HG03521 (cell line): ENCODE measurements at regions not wholly inside any gene's neighbourhood (a gene's known extent, or its start where the extent isn't known, plus 50 kb on each side); places are given as distances from the start of the nearest gene placed in this dataset.
"Not testable (repeated sequence)": the region's sequence is repeated elsewhere in the genome, so short reads cannot be mapped to it uniquely, and the experiment has no call there.

Experiments used
- ATAC-seq: cut with Tn5 transposase; IDR thresholded peaks from one replicate; pipeline ENCODE4 v1.9.1; 2021; ENCODE audit warnings: mild to moderate bottlenecking, moderate library complexity; ENCODE audit not compliant: unreplicated experiment

- no peak for ATAC-seq
Observed at GRCh38 chr4:71204056-71204455, 134.8 kb upstream of the SLC4A4 start.

- no peak for ATAC-seq
Observed at GRCh38 chr4:71206763-71207162, 132.1 kb upstream of the SLC4A4 start.

GRCh38 chr4:71209161-71209560 is 129.7 kb upstream of the SLC4A4 start:
- no peak for ATAC-seq

- no peak for ATAC-seq
Observed at GRCh38 chr4:71210823-71211222, 128.0 kb upstream of the SLC4A4 start.

GRCh38 chr4:71211748-71212147 is 127.1 kb upstream of the SLC4A4 start:
- no peak for ATAC-seq

- no peak for ATAC-seq
Observed at GRCh38 chr4:71212216-71212615, 126.6 kb upstream of the SLC4A4 start.

- no peak for ATAC-seq
Observed at GRCh38 chr4:71214578-71214977, 124.2 kb upstream of the SLC4A4 start.

- ATAC-seq: no peak
Observed at GRCh38 chr4:71216316-71216959, 122.4 kb upstream of the SLC4A4 start.

GRCh38 chr4:71217688-71218087 is 121.1 kb upstream of the SLC4A4 start:
- ATAC-seq: no peak

- not testable (repeated sequence) for ATAC-seq
Observed at GRCh38 chr4:71220848-71221247, 118.0 kb upstream of the SLC4A4 start.

GRCh38 chr4:71221510-71222466 is 117.0 kb upstream of the SLC4A4 start:
- ATAC-seq: no peak

- ATAC-seq: no peak
Observed at GRCh38 chr4:71222661-71223060, 116.2 kb upstream of the SLC4A4 start.

- ATAC-seq: no peak
Observed at GRCh38 chr4:71229477-71230270, 109.1 kb upstream of the SLC4A4 start.

GRCh38 chr4:71230271-71231128 is 108.3 kb upstream of the SLC4A4 start:
- no peak for ATAC-seq

- no peak for ATAC-seq
Observed at GRCh38 chr4:71231129-71232055, 107.4 kb upstream of the SLC4A4 start.

- ATAC-seq: no peak
Observed at GRCh38 chr4:71232056-71232430, 106.8 kb upstream of the SLC4A4 start.

- ATAC-seq: no peak
Observed at GRCh38 chr4:71232846-71233245, 106.0 kb upstream of the SLC4A4 start.

- no peak for ATAC-seq
Observed at GRCh38 chr4:71235311-71236201, 103.3 kb upstream of the SLC4A4 start.
